ENCODE measurements at regions not wholly inside any gene's neighbourhood (a gene's known extent, or its start where the extent isn't known, plus 50 kb on each side); places are given as distances from the start of the nearest gene placed in this dataset.

DNA sequence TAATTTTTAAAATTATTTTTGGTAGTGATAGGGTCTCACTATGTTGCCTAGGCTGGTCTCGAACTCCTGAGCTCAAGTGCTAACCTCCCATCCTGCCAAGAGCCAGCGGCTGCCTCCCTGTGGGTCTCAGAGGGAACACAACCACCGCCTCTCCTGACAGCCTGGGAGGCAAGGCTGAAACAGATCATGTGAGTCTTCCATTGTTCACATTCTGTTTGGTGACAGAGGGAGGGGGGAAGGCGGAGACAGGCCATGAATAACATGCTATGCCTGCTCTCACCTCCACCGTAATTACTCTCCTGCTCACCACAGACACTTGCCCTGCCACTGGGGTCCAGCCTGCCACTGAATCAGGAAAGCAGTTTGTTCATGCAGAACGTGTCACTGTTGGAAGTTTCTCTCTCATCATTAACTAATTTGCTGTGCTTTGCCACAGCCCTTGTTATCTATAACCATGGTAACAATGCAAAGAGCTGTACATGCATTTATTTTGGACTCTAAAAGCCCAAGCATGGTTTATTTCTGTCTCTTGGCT is 78.4 kb upstream of the RASGRF1 start:
- no peak for TF ChIP-seq ZFX (IDR thresholded peaks at IDR 0.05)
- TF ChIP-seq, protein P1, sequence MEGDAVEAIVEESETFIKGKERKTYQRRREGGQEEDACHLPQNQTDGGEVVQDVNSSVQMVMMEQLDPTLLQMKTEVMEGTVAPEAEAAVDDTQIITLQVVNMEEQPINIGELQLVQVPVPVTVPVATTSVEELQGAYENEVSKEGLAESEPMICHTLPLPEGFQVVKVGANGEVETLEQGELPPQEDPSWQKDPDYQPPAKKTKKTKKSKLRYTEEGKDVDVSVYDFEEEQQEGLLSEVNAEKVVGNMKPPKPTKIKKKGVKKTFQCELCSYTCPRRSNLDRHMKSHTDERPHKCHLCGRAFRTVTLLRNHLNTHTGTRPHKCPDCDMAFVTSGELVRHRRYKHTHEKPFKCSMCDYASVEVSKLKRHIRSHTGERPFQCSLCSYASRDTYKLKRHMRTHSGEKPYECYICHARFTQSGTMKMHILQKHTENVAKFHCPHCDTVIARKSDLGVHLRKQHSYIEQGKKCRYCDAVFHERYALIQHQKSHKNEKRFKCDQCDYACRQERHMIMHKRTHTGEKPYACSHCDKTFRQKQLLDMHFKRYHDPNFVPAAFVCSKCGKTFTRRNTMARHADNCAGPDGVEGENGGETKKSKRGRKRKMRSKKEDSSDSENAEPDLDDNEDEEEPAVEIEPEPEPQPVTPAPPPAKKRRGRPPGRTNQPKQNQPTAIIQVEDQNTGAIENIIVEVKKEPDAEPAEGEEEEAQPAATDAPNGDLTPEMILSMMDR (conservative IDR thresholded peaks at IDR 0.05): no peak
- no peak overlapping the region for H3K27ac ChIP-seq

DNA sequence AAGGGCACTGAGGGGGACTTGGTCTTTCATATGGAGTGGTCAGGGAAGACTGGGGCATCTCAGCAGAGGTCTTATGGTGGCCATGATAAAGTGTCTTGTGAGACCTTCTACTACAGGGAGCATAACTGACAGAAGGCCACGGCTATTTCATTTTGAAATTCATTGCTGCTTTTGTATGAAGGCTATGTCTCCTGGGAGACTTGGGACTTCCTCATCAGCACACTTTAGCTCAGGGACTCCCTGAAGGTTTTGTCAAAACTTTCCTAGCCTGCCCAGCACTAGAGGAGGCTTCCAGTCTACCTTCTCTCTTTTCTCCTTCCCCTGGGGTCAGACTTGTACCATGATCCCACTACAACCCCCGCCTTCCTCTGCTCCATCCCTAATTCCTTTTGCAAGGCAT is 77.2 kb upstream of the RASGRF1 start:
- no peak overlapping the region for H3K27ac ChIP-seq
- TF ChIP-seq ZFX (IDR thresholded peaks at IDR 0.05): no peak
- TF ChIP-seq, protein P1 (conservative IDR thresholded peaks at IDR 0.05): no peak

DNA sequence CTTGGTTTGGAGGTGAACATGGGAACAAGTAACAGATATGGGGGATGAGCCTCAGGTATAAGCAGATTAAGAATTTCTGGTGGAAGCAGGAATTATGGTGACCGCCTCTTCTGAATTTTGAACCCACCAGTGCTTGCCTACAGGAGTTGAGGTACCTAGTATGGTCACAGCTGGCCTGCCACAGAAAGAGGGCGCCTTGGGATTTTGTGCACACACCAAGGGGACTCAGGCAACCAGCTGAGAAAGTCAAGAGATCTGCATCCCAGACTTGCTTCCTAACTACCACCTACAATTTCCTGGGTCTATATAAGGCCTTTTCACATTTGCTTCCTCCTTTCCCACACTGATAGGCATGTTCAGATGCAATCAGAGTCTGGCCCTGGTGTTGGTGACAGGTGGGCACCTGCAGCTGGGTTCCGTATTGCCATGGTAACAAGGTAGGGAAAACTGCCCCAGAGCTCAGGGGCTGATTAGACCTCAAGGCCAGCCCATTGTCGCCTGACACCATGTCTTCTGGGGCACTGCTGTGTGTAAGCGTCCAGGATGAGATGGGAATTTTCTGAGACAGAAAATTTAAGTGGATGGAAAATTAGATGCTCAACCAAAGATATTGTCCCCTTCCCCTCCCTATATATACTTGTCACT is 75.9 kb upstream of the RASGRF1 start:
- H3K27ac ChIP-seq: no peak overlapping the region
- TF ChIP-seq ZFX (IDR thresholded peaks at IDR 0.05): no peak
- TF ChIP-seq, protein P1 (conservative IDR thresholded peaks at IDR 0.05): no peak

DNA sequence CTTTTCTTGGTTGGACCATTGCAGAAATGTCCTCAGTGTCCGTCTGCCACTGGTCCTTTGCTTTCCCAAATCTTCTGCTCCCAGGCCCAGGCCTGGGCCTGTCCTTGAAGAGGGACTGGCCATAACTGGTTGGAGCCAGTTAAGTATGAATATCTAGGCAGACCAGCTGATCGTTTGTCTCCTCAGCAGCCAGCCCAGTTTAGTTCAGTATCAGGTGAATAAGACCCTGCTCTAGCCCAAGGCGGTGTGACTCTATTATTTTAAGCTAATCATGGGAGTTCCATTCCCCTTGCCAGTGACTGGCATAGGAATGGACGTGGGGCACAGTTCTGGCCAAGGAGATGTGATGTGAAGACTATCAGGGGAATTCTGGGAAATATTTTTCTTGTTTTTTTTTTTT is 73.9 kb upstream of the RASGRF1 start:
- TF ChIP-seq ZFX (IDR thresholded peaks at IDR 0.05): no peak
- TF ChIP-seq, protein P1 (conservative IDR thresholded peaks at IDR 0.05): no peak
- no peak overlapping the region for H3K27ac ChIP-seq

DNA sequence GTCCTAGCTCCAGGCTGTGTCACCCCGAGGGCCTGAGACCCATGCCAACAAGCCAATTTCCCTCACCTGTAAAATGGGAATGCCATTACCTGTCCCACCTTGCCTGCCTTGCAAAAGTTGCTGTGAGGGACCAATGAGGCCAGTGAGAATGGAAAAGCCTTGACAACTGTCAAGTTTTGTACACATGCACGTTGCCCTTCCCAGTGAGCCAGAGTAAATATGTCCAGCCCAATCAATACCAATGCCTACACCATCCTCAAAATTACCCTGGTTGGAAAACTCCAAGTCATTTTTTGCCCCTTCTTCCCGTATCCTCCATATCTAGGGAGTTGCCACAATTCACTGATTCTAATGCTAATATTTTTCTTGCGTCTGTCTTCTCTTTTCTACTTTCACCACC is 73.5 kb upstream of the RASGRF1 start:
- no peak overlapping the region for H3K27ac ChIP-seq
- no peak for TF ChIP-seq ZFX (IDR thresholded peaks at IDR 0.05)
- TF ChIP-seq, protein P1 (conservative IDR thresholded peaks at IDR 0.05): no peak

DNA sequence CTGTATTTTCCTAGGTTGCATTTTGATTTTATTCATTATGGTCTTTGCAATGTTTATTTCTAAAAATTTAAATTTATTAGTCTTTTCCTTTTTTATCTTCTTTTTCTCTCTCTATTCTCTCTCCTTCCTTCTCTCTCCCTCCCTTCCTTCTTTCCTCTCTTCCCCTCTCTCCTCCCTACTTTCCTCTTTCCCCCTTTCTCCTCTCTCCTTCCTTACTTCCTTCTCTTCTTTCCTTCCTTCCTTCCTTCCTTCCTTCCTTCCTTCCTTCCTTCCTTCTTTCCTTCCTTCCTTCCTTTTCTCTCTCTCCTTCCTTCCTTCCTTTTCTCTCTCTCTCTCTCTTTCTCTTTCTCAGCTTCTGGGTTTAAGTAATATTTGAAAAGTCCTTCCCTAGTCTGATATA is 72.8 kb upstream of the RASGRF1 start:
- TF ChIP-seq, protein P1 (conservative IDR thresholded peaks at IDR 0.05): no peak
- no peak for TF ChIP-seq ZFX (IDR thresholded peaks at IDR 0.05)
- no peak overlapping the region for H3K27ac ChIP-seq

DNA sequence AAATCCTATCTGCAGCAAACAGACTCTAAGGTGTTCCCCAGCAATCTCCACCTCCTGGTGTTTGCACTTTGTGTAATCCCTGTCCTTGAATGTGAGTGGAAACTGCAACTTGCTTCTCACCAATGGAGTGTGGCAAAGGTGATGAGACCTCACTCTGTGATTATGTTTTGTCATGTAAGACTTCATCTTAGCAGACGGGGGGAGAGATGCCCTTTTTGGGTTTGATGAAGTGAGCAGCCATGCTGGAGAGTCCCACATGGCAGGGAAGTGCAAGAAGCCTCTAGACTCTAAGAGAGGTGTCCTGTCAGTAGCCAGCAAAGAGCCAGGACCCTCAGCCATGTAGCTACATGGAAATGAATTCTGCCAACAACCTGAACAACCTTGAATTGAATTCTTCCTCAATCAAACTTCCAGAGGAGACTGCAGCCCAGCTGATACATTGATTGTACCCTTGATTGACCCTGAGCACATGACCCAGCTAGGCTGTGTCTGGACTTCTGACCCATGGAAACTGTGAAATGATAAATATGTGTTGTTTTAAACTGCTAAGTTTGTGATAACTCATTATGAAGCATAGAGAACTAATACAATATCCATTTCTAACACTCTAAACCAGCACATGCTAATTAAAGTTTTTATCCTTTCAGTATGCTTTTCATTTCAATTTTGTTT is 71.4 kb upstream of the RASGRF1 start:
- no peak for TF ChIP-seq ZFX (IDR thresholded peaks at IDR 0.05)
- TF ChIP-seq, protein P1 (conservative IDR thresholded peaks at IDR 0.05): no peak
- H3K27ac ChIP-seq: no peak overlapping the region
